ENCODE measurements at regions not wholly inside any gene's neighbourhood (a gene's known extent, or its start where the extent isn't known, plus 50 kb on each side); places are given as distances from the start of the nearest gene placed in this dataset.

DNA sequence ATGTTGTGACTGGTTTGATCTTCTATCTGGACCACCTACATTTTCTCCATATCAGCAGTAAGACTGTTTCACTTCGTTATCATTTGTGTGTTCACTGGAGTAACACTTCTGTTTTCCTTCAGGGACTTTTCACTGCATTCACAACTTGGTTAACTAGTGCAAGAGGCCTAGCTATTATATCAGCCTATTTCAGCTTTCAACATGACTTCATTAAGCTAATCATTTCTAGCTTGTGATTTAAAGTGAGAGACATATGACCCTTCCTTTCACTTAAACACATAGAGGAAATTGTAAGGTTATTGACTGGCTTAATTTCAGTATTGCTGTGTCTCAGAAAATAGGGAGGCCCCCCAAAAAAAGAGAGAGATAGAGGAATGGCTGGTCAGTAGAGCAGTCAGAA is 622.8 kb upstream of the NRSN1 start:
- TF ChIP-seq POLR2A (IDR thresholded peaks at IDR 0.05): no peak
- TF ChIP-seq, protein P1, sequence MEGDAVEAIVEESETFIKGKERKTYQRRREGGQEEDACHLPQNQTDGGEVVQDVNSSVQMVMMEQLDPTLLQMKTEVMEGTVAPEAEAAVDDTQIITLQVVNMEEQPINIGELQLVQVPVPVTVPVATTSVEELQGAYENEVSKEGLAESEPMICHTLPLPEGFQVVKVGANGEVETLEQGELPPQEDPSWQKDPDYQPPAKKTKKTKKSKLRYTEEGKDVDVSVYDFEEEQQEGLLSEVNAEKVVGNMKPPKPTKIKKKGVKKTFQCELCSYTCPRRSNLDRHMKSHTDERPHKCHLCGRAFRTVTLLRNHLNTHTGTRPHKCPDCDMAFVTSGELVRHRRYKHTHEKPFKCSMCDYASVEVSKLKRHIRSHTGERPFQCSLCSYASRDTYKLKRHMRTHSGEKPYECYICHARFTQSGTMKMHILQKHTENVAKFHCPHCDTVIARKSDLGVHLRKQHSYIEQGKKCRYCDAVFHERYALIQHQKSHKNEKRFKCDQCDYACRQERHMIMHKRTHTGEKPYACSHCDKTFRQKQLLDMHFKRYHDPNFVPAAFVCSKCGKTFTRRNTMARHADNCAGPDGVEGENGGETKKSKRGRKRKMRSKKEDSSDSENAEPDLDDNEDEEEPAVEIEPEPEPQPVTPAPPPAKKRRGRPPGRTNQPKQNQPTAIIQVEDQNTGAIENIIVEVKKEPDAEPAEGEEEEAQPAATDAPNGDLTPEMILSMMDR (IDR thresholded peaks at IDR 0.05): no peak
